ENCODE measurements at regions not wholly inside any gene's neighbourhood (a gene's known extent, or its start where the extent isn't known, plus 50 kb on each side); places are given as distances from the start of the nearest gene placed in this dataset.
"Not testable (repeated sequence)": the region's sequence is repeated elsewhere in the genome, so short reads cannot be mapped to it uniquely, and the experiment has no call there.

- no peaks in the 10 kb centered on the region for H3K9me3 Mint-ChIP-seq
- H3K4me3 Mint-ChIP-seq, result peak overlapping the region; percentile 86
- no peaks in the 10 kb centered on the region for H3K36me3 Mint-ChIP-seq (ENCODE audit: low read depth)
- peaks cover 43% of the 10 kb centered on the region for H3K4me1 Mint-ChIP-seq
- peak; percentile 39 for DNase-seq (ENCODE audit: low read depth, low spot score)
- peaks cover 55% of the 10 kb centered on the region for H3K27me3 Mint-ChIP-seq (ENCODE audit: low read depth)
- TF ChIP-seq, protein P1, sequence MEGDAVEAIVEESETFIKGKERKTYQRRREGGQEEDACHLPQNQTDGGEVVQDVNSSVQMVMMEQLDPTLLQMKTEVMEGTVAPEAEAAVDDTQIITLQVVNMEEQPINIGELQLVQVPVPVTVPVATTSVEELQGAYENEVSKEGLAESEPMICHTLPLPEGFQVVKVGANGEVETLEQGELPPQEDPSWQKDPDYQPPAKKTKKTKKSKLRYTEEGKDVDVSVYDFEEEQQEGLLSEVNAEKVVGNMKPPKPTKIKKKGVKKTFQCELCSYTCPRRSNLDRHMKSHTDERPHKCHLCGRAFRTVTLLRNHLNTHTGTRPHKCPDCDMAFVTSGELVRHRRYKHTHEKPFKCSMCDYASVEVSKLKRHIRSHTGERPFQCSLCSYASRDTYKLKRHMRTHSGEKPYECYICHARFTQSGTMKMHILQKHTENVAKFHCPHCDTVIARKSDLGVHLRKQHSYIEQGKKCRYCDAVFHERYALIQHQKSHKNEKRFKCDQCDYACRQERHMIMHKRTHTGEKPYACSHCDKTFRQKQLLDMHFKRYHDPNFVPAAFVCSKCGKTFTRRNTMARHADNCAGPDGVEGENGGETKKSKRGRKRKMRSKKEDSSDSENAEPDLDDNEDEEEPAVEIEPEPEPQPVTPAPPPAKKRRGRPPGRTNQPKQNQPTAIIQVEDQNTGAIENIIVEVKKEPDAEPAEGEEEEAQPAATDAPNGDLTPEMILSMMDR (conservative IDR thresholded peaks at IDR 0.05), result peak; percentile 32
- peak overlapping the region; percentile 95 for H3K27ac Mint-ChIP-seq (ENCODE audit: unreplicated experiment)
Observed at GRCh38 chrX:125205918-125206665, 113.6 kb upstream of the TEX13C start.

- H3K27ac Mint-ChIP-seq (ENCODE audit: unreplicated experiment), result no peak overlapping the region
- H3K4me1 Mint-ChIP-seq, result peaks cover 17% of the 10 kb centered on the region
- DNase-seq (ENCODE audit: low read depth, low spot score), result no peak
- TF ChIP-seq, protein P1 (conservative IDR thresholded peaks at IDR 0.05), result no peak
- H3K4me3 Mint-ChIP-seq, result no peak overlapping the region
- no peaks in the 10 kb centered on the region for H3K9me3 Mint-ChIP-seq
- peaks cover 17% of the 10 kb centered on the region for H3K27me3 Mint-ChIP-seq (ENCODE audit: low read depth)
- H3K36me3 Mint-ChIP-seq (ENCODE audit: low read depth), result no peaks in the 10 kb centered on the region
Observed at GRCh38 chrX:125210146-125210545, 109.5 kb upstream of the TEX13C start.

- H3K9me3 Mint-ChIP-seq, result no peaks in the 10 kb centered on the region
- peaks cover 2% of the 10 kb centered on the region for H3K27me3 Mint-ChIP-seq (ENCODE audit: low read depth)
- no peak for DNase-seq (ENCODE audit: low read depth, low spot score)
- H3K27ac Mint-ChIP-seq (ENCODE audit: unreplicated experiment), result no peak overlapping the region
- no peaks in the 10 kb centered on the region for H3K4me1 Mint-ChIP-seq
- H3K36me3 Mint-ChIP-seq (ENCODE audit: low read depth), result no peaks in the 10 kb centered on the region
- TF ChIP-seq, protein P1 (conservative IDR thresholded peaks at IDR 0.05), result no peak
- H3K4me3 Mint-ChIP-seq, result no peak overlapping the region
Observed at GRCh38 chrX:125219852-125220251, 99.8 kb upstream of the TEX13C start.

DNA sequence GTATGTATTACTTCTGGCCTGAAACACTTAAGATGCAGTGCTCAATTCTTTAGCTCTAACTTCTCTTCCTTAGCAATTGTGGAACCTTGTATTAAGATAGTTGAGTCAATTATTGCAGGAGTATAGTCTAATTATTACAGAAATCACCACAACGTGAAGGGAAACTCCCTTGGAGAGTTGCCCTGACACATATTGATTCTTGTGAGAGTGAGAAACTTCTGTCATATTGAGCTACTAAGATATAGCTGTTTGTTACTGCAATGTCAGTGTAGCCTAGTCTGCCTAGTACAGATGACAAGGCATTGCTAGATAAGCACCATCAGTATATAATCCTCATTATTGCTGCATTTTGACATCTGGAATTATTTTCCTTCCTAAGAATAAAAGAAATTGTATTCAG is 82.7 kb upstream of the TEX13C start:
- DNase-seq (ENCODE audit: low read depth, low spot score), result no peak
- Mint-ChIP-seq H3K27ac (ENCODE audit: unreplicated experiment) (no peak overlapping the region), H3K27me3 (ENCODE audit: low read depth) (no peaks in the 10 kb centered on the region), H3K9me3 (peaks cover 6% of the 10 kb centered on the region), H3K36me3 (ENCODE audit: low read depth) (no peaks in the 10 kb centered on the region), H3K4me1 (no peaks in the 10 kb centered on the region), H3K4me3 (no peak overlapping the region)
- TF ChIP-seq, protein P1 (conservative IDR thresholded peaks at IDR 0.05), result no peak

DNA sequence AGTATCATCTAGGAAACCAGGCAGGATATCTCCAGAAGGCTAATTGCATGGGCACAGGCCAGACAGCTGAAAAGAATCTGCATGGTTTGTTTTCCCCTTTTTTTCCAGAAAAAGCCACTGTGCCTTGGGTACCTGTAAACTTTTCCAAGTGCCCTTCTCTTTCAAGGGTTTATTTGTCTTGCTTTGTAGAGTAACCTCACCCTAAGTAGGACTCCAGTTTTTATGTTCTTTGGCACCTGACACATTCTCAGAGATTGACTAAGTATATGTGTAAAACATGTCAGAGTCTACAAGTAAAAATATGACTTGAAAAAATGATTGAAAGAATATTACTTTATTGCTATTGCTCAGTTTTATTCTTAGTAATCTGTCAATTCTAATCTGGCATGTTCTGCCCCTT is 70.7 kb upstream of the TEX13C start:
- Mint-ChIP-seq H3K4me3 (no peak overlapping the region), H3K9me3 (peaks cover 2% of the 10 kb centered on the region), H3K27ac (ENCODE audit: unreplicated experiment) (no peak overlapping the region), H3K36me3 (ENCODE audit: low read depth) (no peaks in the 10 kb centered on the region), H3K27me3 (ENCODE audit: low read depth) (no peaks in the 10 kb centered on the region), H3K4me1 (no peaks in the 10 kb centered on the region)
- no peak for DNase-seq (ENCODE audit: low read depth, low spot score)
- TF ChIP-seq, protein P1 (conservative IDR thresholded peaks at IDR 0.05), result no peak

- not testable (repeated sequence) for H3K27me3 Mint-ChIP-seq (ENCODE audit: low read depth); H3K9me3 Mint-ChIP-seq; DNase-seq (ENCODE audit: low read depth, low spot score); H3K4me3 Mint-ChIP-seq; H3K4me1 Mint-ChIP-seq; H3K27ac Mint-ChIP-seq (ENCODE audit: unreplicated experiment); H3K36me3 Mint-ChIP-seq (ENCODE audit: low read depth)
Observed at GRCh38 chrX:125255759-125256158, 63.9 kb upstream of the TEX13C start.

All from neural crest cell (in vitro differentiated cells).